H1 (cell line): ENCODE measurements at regions not wholly inside any gene's neighbourhood (a gene's known extent, or its start where the extent isn't known, plus 50 kb on each side); places are given as distances from the start of the nearest gene placed in this dataset.

Experiments used
- CTCF ChIA-PET: fragments of 300-600 bp; sonication (Branson Sonifier 250); formaldehyde crosslinking; loops from one replicate; lab custom pipeline; 2021; ENCODE audit not compliant: partially characterized antibody; lab: Charles Lee
- POLR2A ChIA-PET: fragments of 300-600 bp; sonication (Branson Sonifier 250); formaldehyde crosslinking; loops from one replicate; lab custom pipeline; 2021; ENCODE audit warnings: inconsistent platforms; ENCODE audit not compliant: partially characterized antibody; lab: Charles Lee
- DNase-seq, 2 experiments: peaks; one replicate each; pipeline versions ENCODE4 v3.0.0 to v3.0.0-alpha.2; 2010 to 2022; ENCODE audit warnings: low spot score in 2 of 2, low read depth in 1 of 2, mixed read lengths in 1 of 2
- FAIRE-seq: peaks from 2 replicates; lab custom pipeline; 2011; peaks lifted over from hg19 to GRCh38; lab: Jason Lieb, UNC
- H2AFZ ChIP-seq: 2 replicates; pipeline ENCODE4 v1.8.1; 2012; ENCODE audit warnings: low read length, inconsistent platforms
- H2AK5ac ChIP-seq: 2 replicates; pipeline ENCODE4 v1.6.1; 2013; ENCODE audit warnings: low read depth, low read length
- H2BK120ac ChIP-seq: replicated peaks from 2 replicates; pipeline ENCODE3; 2013; ENCODE audit warnings: low read depth, low read length, inconsistent platforms
- H2BK12ac ChIP-seq: 2 replicates; pipeline ENCODE4 v1.6.1; 2013; ENCODE audit warnings: low read depth, low read length
- H2BK15ac ChIP-seq: 2 replicates; pipeline ENCODE4 v1.6.1; 2013; ENCODE audit warnings: low read length
- H2BK20ac ChIP-seq: 2 replicates; pipeline ENCODE4 v1.6.1; 2013; ENCODE audit warnings: low read length
- H2BK5ac ChIP-seq: 2 replicates; pipeline ENCODE4 v1.6.1; 2013; ENCODE audit warnings: low read depth, low read length
- H3K14ac ChIP-seq: 2 replicates; pipeline ENCODE4 v1.6.1; 2013; ENCODE audit warnings: inconsistent platforms; ENCODE audit not compliant: insufficient read length
- H3K18ac ChIP-seq: 2 replicates; pipeline ENCODE4 v1.6.1; 2013; ENCODE audit warnings: low read length; ENCODE audit errors: extremely low read depth
- H3K23ac ChIP-seq: 2 replicates; pipeline ENCODE4 v1.6.1; 2013; ENCODE audit warnings: inconsistent platforms; ENCODE audit not compliant: insufficient read length
- H3K23me2 ChIP-seq: 2 replicates; pipeline ENCODE4 v1.6.1; 2013; ENCODE audit warnings: low read depth, low read length
- H3K27ac ChIP-seq: 2 replicates; pipeline ENCODE4 v1.6.1; 2011; ENCODE audit warnings: low read depth, low read length, inconsistent platforms
- H3K27me3 ChIP-seq, 4 experiments: replicated peaks in 1 of 4; 1 replicate in 1 of 4; 2 replicates in 3 of 4; pipeline versions ENCODE4 v1.6.1 to v1.8.1; 2011 to 2013; ENCODE audit warnings: low read length in 3 of 4, mild to moderate bottlenecking in 3 of 4, inconsistent platforms in 2 of 4, mixed read lengths in 2 of 4, moderate library complexity in 1 of 4; ENCODE audit not compliant: control insufficient read depth in 3 of 4, insufficient read depth in 3 of 4; ENCODE audit errors: extremely low read depth in 1 of 4
- H3K36me3 ChIP-seq, 4 experiments: 2 replicates each; pipeline versions ENCODE4 v1.6.1 to v1.8.1; 2011 to 2013; ENCODE audit warnings: mild to moderate bottlenecking in 4 of 4, low read length in 3 of 4, moderate library complexity in 2 of 4, control low read depth in 1 of 4, inconsistent platforms in 1 of 4; ENCODE audit not compliant: insufficient read depth in 4 of 4, control insufficient read depth in 2 of 4
- H3K4ac ChIP-seq: replicated peaks from 2 replicates; pipeline ENCODE3; 2013; ENCODE audit warnings: low read length, low read depth, mixed read lengths, inconsistent platforms; ENCODE audit not compliant: insufficient read length
- H3K4me1 ChIP-seq, 4 experiments: replicated peaks in 1 of 4; 1 replicate in 1 of 4; 2 replicates in 3 of 4; pipeline versions ENCODE4 v1.6.1 to v1.8.1; 2011 to 2013; ENCODE audit warnings: low read length in 3 of 4, inconsistent platforms in 2 of 4, mixed read lengths in 1 of 4; ENCODE audit not compliant: insufficient read depth in 4 of 4, control insufficient read depth in 3 of 4
- H3K4me2 ChIP-seq, 2 experiments: 2 replicates each; pipeline versions ENCODE4 v1.6.1 to v1.8.1; 2011 to 2013; ENCODE audit warnings: low read depth in 2 of 2, low read length in 2 of 2, control low read depth in 1 of 2, inconsistent platforms in 1 of 2, mild to moderate bottlenecking in 1 of 2; ENCODE audit not compliant: insufficient read depth in 1 of 2
- H3K4me3 ChIP-seq, 4 experiments: fragments of 200-600, 300-600 bp in 1 of 4; sonication (generic), shearing (Covaris generic), sonication (Bioruptor Twin) in 1 of 4; 2 replicates each; pipeline versions ENCODE4 v1.5.1 to v1.8.1; 2011 to 2016; ENCODE audit warnings: low read length in 4 of 4, low read depth in 3 of 4, control low read depth in 2 of 4, inconsistent platforms in 2 of 4, mild to moderate bottlenecking in 2 of 4, mixed read lengths in 1 of 4, moderate library complexity in 1 of 4; ENCODE audit not compliant: insufficient read depth in 2 of 4; ENCODE audit errors: extremely low read depth in 1 of 4
- H3K56ac ChIP-seq: replicated peaks from 2 replicates; pipeline ENCODE3; 2013; ENCODE audit warnings: low read depth, mild to moderate bottlenecking, mixed read lengths, low read length, inconsistent platforms; ENCODE audit not compliant: insufficient read length
- H3K79me1 ChIP-seq: 2 replicates; pipeline ENCODE4 v1.6.1; 2013; ENCODE audit warnings: low read depth, low read length, control low read depth
- H3K79me2 ChIP-seq, 2 experiments: 2 replicates each; pipeline versions ENCODE4 v1.6.1 to v1.8.1; 2012 to 2013; ENCODE audit warnings: low read length in 2 of 2, mild to moderate bottlenecking in 2 of 2, inconsistent platforms in 1 of 2; ENCODE audit not compliant: insufficient read depth in 2 of 2, control insufficient read depth in 1 of 2
- H3K9ac ChIP-seq, 4 experiments: replicated peaks in 1 of 4; 1 replicate in 1 of 4; 2 replicates in 3 of 4; pipeline versions ENCODE4 v1.6.1 to v1.8.1; 2011 to 2013; ENCODE audit warnings: low read depth in 3 of 4, low read length in 3 of 4, control low read depth in 2 of 4, mild to moderate bottlenecking in 2 of 4, moderate library complexity in 2 of 4, inconsistent platforms in 1 of 4; ENCODE audit errors: extremely low read depth in 1 of 4
- H3K9me3 ChIP-seq, 2 experiments: 2 replicates each; pipeline versions ENCODE4 v1.6.1 to v1.8.1; 2012 to 2013; ENCODE audit warnings: mild to moderate bottlenecking in 2 of 2, moderate library complexity in 2 of 2, control low read depth in 1 of 2, inconsistent platforms in 1 of 2, low read depth in 1 of 2, low read length in 1 of 2, mixed read lengths in 1 of 2; ENCODE audit not compliant: insufficient read depth in 2 of 2
- H4K20me1 ChIP-seq, 2 experiments: replicated peaks in 1 of 2; 2 replicates each; pipeline versions ENCODE3 to v1.8.1; 2011 to 2013; ENCODE audit warnings: inconsistent platforms in 2 of 2, low read length in 2 of 2, mild to moderate bottlenecking in 1 of 2; ENCODE audit not compliant: insufficient read depth in 2 of 2, control insufficient read depth in 1 of 2
- H4K5ac ChIP-seq: 2 replicates; pipeline ENCODE4 v1.6.1; 2013; ENCODE audit warnings: low read length, low read depth, mixed read lengths, inconsistent platforms; ENCODE audit not compliant: insufficient read length
- H4K8ac ChIP-seq: 2 replicates; pipeline ENCODE4 v1.8.0; 2013; ENCODE audit warnings: mild to moderate bottlenecking, moderate library complexity, low read length, inconsistent platforms; ENCODE audit not compliant: insufficient read depth; ENCODE audit errors: extremely low read depth
- H4K91ac ChIP-seq: replicated peaks from 2 replicates; pipeline ENCODE3; 2013; ENCODE audit warnings: low read length, mixed read lengths, inconsistent platforms; ENCODE audit not compliant: insufficient read length
- WGBS, 2 experiments: shearing (Covaris generic) in 1 of 2; methylation state at CpG; one replicate each; pipeline versions ENCODE4 v1.1.6 to v1.1.7; 2013 to 2015; ENCODE audit warnings: low lambda C conversion rate in 2 of 2, mixed read lengths in 2 of 2, inconsistent platforms in 1 of 2, low coverage in 1 of 2, missing lambda C conversion rate in 1 of 2; ENCODE audit not compliant: insufficient replicate concordance in 2 of 2, insufficient coverage in 1 of 2, insufficient read length in 1 of 2; ENCODE audit errors: extremely low coverage in 1 of 2, missing lambda C conversion rate in 1 of 2; 5-methylcytosine and 5-hydroxymethylcytosine counted together
- TF ChIP-seq, protein P1 (sequence below): fragments of 300-600 bp; sonication (generic); IDR thresholded peaks from 2 replicates; pipeline ENCODE4 v1.7.1; 2012; ENCODE audit warnings: low read length, moderate library complexity, mild to moderate bottlenecking, inconsistent platforms; ENCODE audit not compliant: insufficient replicate concordance

DNA sequence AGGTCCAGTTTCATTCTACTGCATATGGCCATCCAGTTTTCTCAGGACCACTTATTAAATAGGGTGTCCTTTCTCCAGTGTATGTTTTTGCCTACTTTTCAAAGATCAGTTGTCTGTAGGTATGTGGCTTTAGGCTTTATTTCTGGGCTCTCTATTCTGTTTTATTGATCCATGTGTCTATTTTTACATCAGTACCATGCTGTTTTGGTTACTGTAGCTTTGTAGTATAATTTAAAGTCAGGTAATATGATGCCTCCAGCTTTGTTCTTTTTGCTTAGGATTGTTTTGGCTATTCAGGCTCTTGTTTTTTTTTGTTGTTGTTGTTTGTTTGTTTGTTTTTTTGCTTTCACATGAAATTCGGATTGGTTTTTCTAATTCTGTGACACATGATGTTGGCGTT lies 124.4 kb upstream of the SLC35F3 start:
- no peak overlapping the region for H3K4me3 ChIP-seq
- no peak overlapping the region for H2AFZ ChIP-seq
- WGBS, 2 experiments: 77% methylated on average over 2 of the region's 2 CpGs; no CpG with 5 or more reads in 1 of the 2 experiments
- H3K9ac ChIP-seq: no peak overlapping the region
- no peak overlapping the region for H3K4me2 ChIP-seq
- ChIA-PET CTCF (interaction anchor here (0.6 to 0.8 kb wide), 3 partner anchors 15 to 283 kb away, joined by 3 to 4 read pairs (median 3); no protein-coding TSS in a partner anchor), POLR2A (no interaction called here)
- H3K14ac ChIP-seq: no peak overlapping the region
- H3K23me2 ChIP-seq: no peaks in the 10 kb centered on the region
- no peaks in the 10 kb centered on the region for H3K4me1 ChIP-seq
- no peak overlapping the region for H4K8ac ChIP-seq
- no peaks in the 10 kb centered on the region for H3K79me2 ChIP-seq
- no peak overlapping the region for H2AK5ac ChIP-seq
- H3K27ac ChIP-seq: no peak overlapping the region
- DNase-seq (no peak), FAIRE-seq (no peak)
- no peak overlapping the region for H3K56ac ChIP-seq
- H3K36me3 ChIP-seq: no peaks in the 10 kb centered on the region
- H4K5ac ChIP-seq: no peak overlapping the region
- H2BK120ac ChIP-seq: no peak overlapping the region
- no peak overlapping the region for H3K23ac ChIP-seq
- H2BK20ac ChIP-seq: no peak overlapping the region
- no peak overlapping the region for H4K91ac ChIP-seq
- no peak overlapping the region for H2BK12ac ChIP-seq
- H3K9me3 ChIP-seq: peaks cover 0 to 3% of the 10 kb centered on the region in 2 experiments; a peak in 1 of 4 replicates
- no peaks in the 10 kb centered on the region for H3K27me3 ChIP-seq
- H3K18ac ChIP-seq: no peak overlapping the region
- no peak overlapping the region for H2BK15ac ChIP-seq
- no peak overlapping the region for H2BK5ac ChIP-seq
- no peaks in the 10 kb centered on the region for H4K20me1 ChIP-seq
- no peaks in the 10 kb centered on the region for H3K79me1 ChIP-seq
- no peak overlapping the region for H3K4ac ChIP-seq
- TF ChIP-seq, protein P1, sequence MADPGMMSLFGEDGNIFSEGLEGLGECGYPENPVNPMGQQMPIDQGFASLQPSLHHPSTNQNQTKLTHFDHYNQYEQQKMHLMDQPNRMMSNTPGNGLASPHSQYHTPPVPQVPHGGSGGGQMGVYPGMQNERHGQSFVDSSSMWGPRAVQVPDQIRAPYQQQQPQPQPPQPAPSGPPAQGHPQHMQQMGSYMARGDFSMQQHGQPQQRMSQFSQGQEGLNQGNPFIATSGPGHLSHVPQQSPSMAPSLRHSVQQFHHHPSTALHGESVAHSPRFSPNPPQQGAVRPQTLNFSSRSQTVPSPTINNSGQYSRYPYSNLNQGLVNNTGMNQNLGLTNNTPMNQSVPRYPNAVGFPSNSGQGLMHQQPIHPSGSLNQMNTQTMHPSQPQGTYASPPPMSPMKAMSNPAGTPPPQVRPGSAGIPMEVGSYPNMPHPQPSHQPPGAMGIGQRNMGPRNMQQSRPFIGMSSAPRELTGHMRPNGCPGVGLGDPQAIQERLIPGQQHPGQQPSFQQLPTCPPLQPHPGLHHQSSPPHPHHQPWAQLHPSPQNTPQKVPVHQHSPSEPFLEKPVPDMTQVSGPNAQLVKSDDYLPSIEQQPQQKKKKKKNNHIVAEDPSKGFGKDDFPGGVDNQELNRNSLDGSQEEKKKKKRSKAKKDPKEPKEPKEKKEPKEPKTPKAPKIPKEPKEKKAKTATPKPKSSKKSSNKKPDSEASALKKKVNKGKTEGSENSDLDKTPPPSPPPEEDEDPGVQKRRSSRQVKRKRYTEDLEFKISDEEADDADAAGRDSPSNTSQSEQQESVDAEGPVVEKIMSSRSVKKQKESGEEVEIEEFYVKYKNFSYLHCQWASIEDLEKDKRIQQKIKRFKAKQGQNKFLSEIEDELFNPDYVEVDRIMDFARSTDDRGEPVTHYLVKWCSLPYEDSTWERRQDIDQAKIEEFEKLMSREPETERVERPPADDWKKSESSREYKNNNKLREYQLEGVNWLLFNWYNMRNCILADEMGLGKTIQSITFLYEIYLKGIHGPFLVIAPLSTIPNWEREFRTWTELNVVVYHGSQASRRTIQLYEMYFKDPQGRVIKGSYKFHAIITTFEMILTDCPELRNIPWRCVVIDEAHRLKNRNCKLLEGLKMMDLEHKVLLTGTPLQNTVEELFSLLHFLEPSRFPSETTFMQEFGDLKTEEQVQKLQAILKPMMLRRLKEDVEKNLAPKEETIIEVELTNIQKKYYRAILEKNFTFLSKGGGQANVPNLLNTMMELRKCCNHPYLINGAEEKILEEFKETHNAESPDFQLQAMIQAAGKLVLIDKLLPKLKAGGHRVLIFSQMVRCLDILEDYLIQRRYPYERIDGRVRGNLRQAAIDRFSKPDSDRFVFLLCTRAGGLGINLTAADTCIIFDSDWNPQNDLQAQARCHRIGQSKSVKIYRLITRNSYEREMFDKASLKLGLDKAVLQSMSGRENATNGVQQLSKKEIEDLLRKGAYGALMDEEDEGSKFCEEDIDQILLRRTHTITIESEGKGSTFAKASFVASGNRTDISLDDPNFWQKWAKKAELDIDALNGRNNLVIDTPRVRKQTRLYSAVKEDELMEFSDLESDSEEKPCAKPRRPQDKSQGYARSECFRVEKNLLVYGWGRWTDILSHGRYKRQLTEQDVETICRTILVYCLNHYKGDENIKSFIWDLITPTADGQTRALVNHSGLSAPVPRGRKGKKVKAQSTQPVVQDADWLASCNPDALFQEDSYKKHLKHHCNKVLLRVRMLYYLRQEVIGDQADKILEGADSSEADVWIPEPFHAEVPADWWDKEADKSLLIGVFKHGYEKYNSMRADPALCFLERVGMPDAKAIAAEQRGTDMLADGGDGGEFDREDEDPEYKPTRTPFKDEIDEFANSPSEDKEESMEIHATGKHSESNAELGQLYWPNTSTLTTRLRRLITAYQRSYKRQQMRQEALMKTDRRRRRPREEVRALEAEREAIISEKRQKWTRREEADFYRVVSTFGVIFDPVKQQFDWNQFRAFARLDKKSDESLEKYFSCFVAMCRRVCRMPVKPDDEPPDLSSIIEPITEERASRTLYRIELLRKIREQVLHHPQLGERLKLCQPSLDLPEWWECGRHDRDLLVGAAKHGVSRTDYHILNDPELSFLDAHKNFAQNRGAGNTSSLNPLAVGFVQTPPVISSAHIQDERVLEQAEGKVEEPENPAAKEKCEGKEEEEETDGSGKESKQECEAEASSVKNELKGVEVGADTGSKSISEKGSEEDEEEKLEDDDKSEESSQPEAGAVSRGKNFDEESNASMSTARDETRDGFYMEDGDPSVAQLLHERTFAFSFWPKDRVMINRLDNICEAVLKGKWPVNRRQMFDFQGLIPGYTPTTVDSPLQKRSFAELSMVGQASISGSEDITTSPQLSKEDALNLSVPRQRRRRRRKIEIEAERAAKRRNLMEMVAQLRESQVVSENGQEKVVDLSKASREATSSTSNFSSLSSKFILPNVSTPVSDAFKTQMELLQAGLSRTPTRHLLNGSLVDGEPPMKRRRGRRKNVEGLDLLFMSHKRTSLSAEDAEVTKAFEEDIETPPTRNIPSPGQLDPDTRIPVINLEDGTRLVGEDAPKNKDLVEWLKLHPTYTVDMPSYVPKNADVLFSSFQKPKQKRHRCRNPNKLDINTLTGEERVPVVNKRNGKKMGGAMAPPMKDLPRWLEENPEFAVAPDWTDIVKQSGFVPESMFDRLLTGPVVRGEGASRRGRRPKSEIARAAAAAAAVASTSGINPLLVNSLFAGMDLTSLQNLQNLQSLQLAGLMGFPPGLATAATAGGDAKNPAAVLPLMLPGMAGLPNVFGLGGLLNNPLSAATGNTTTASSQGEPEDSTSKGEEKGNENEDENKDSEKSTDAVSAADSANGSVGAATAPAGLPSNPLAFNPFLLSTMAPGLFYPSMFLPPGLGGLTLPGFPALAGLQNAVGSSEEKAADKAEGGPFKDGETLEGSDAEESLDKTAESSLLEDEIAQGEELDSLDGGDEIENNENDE: no peak
